HL-60 (cell line): ENCODE measurements at regions not wholly inside any gene's neighbourhood (a gene's known extent, or its start where the extent isn't known, plus 50 kb on each side); places are given as distances from the start of the nearest gene placed in this dataset.

Source experiments
- DNase-seq, 2 experiments: peaks; one replicate each; pipeline ENCODE4 v3.0.0-alpha.2; 2010 to 2020; ENCODE audit warnings: low read depth in 1 of 2, low spot score in 1 of 2
- H3K27ac ChIP-seq: fragments of 250-450 bp; sonication (Bioruptor Pico); replicated peaks from 2 replicates; pipeline ENCODE4 v1.5.1; 2020; ENCODE audit warnings: mild to moderate bottlenecking, moderate library complexity
- H3K27me3 ChIP-seq: fragments of 250-450 bp; sonication (Bioruptor Pico); 2 replicates; pipeline ENCODE4 v1.5.1; 2021; ENCODE audit warnings: mild to moderate bottlenecking, moderate library complexity; ENCODE audit not compliant: insufficient read depth, poor library complexity, severe bottlenecking
- H3K4me3 ChIP-seq: replicated peaks from 2 replicates; pipeline ENCODE4 v1.5.1; 2011; ENCODE audit warnings: mild to moderate bottlenecking, control low read depth, low read length; ENCODE audit not compliant: insufficient read depth
- GABPA ChIP-seq: IDR thresholded peaks from 2 replicates; pipeline ENCODE4 v1.6.1; 2012; ENCODE audit warnings: low read depth
- POLR2AphosphoS5 ChIP-seq: IDR thresholded peaks from 2 replicates; pipeline ENCODE4 v1.6.1; 2012; ENCODE audit warnings: low read depth
- SPI1 ChIP-seq: IDR thresholded peaks from 2 replicates; pipeline ENCODE4 v1.6.1; 2012; ENCODE audit warnings: low read depth, mild to moderate bottlenecking, borderline replicate concordance
- TF ChIP-seq, protein P1 (sequence below): IDR thresholded peaks from 2 replicates; pipeline ENCODE4 v1.6.1; 2012; ENCODE audit warnings: low read depth; ENCODE audit not compliant: insufficient replicate concordance
- TF ChIP-seq, protein P2 (sequence below): IDR thresholded peaks from one replicate; pipeline ENCODE4 v1.5.1; 2011; ENCODE audit warnings: low read length, control low read depth, inconsistent platforms; ENCODE audit not compliant: insufficient read depth

DNA sequence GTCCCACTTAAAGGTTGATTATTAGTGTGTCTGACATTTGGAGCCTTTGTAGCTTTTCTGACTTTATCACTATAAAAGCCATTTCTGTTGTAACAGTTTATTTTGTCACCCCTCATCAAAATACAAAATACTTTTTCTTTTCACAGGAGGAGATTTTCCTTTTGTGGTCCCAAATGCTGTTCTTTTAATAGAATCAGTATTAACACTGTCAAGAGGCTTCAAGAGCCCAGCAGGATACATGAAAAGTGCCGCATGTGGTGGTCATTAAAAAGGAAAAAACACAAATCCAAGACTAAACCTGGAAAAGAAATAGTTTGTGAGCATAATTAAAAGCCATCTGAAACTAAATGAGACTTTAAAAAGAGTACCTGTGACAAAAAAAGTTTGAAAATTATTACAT lies 515.7 kb downstream of the DCDC2C start:
- TF ChIP-seq SPI1 (no peak), POLR2AphosphoS5 (no peak), GABPA (no peak)
- TF ChIP-seq, protein P1, sequence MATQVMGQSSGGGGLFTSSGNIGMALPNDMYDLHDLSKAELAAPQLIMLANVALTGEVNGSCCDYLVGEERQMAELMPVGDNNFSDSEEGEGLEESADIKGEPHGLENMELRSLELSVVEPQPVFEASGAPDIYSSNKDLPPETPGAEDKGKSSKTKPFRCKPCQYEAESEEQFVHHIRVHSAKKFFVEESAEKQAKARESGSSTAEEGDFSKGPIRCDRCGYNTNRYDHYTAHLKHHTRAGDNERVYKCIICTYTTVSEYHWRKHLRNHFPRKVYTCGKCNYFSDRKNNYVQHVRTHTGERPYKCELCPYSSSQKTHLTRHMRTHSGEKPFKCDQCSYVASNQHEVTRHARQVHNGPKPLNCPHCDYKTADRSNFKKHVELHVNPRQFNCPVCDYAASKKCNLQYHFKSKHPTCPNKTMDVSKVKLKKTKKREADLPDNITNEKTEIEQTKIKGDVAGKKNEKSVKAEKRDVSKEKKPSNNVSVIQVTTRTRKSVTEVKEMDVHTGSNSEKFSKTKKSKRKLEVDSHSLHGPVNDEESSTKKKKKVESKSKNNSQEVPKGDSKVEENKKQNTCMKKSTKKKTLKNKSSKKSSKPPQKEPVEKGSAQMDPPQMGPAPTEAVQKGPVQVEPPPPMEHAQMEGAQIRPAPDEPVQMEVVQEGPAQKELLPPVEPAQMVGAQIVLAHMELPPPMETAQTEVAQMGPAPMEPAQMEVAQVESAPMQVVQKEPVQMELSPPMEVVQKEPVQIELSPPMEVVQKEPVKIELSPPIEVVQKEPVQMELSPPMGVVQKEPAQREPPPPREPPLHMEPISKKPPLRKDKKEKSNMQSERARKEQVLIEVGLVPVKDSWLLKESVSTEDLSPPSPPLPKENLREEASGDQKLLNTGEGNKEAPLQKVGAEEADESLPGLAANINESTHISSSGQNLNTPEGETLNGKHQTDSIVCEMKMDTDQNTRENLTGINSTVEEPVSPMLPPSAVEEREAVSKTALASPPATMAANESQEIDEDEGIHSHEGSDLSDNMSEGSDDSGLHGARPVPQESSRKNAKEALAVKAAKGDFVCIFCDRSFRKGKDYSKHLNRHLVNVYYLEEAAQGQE = no peak
- TF ChIP-seq, protein P2, sequence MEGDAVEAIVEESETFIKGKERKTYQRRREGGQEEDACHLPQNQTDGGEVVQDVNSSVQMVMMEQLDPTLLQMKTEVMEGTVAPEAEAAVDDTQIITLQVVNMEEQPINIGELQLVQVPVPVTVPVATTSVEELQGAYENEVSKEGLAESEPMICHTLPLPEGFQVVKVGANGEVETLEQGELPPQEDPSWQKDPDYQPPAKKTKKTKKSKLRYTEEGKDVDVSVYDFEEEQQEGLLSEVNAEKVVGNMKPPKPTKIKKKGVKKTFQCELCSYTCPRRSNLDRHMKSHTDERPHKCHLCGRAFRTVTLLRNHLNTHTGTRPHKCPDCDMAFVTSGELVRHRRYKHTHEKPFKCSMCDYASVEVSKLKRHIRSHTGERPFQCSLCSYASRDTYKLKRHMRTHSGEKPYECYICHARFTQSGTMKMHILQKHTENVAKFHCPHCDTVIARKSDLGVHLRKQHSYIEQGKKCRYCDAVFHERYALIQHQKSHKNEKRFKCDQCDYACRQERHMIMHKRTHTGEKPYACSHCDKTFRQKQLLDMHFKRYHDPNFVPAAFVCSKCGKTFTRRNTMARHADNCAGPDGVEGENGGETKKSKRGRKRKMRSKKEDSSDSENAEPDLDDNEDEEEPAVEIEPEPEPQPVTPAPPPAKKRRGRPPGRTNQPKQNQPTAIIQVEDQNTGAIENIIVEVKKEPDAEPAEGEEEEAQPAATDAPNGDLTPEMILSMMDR = no peak
- Histone ChIP-seq H3K27me3 (no peaks in the 10 kb centered on the region), H3K27ac (no peak overlapping the region), H3K4me3 (no peak overlapping the region)
- DNase-seq = no peak

GRCh38 chr2:4219571-4219970 lies 516.2 kb downstream of the DCDC2C start:
- Histone ChIP-seq H3K4me3 (no peak overlapping the region), H3K27ac (no peak overlapping the region), H3K27me3 (no peaks in the 10 kb centered on the region)
- TF ChIP-seq, protein P2 = no peak
- TF ChIP-seq, protein P1 = no peak
- no peak for TF ChIP-seq GABPA
- no peak for TF ChIP-seq POLR2AphosphoS5
- no peak for TF ChIP-seq SPI1
- no peak for DNase-seq

DNA sequence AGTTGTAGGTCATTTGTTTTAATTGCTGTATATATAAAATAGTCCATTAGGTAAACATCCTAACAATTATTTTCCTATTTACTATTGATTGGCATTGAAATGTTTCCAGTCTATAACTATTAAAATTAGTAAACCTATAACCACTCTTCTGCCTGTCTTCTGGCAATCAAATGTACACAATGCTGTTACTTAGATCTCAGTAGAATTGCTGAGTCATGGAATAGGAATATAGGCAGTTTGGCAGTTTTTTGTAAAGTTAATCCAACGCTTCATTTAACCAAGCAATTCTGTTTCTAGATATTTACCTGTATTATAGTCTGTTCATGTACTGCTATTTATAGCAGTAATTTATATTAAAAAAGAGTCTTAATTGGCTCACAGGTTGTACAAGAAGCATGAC lies 518.1 kb downstream of the DCDC2C start:
- TF ChIP-seq POLR2AphosphoS5 (no peak), GABPA (no peak), SPI1 (no peak)
- TF ChIP-seq, protein P1 = no peak
- TF ChIP-seq, protein P2 = no peak
- no peak overlapping the region for H3K27ac ChIP-seq
- H3K4me3 ChIP-seq = no peak overlapping the region
- no peaks in the 10 kb centered on the region for H3K27me3 ChIP-seq
- no peak for DNase-seq
